Ishikawa (cell line): ENCODE measurements at regions not wholly inside any gene's neighbourhood (a gene's known extent, or its start where the extent isn't known, plus 50 kb on each side); places are given as distances from the start of the nearest gene placed in this dataset.

Source experiments
- CEBPB ChIP-seq: IDR thresholded peaks from 2 replicates; pipeline ENCODE4 v1.6.1; 2012
- CREB1 ChIP-seq: IDR thresholded peaks from 2 replicates; pipeline ENCODE4 v1.6.1; 2012; ENCODE audit warnings: low read depth
- EGR1 ChIP-seq: IDR thresholded peaks from 2 replicates; pipeline ENCODE4 v1.6.1; 2012
- EP300 ChIP-seq: IDR thresholded peaks from 2 replicates; pipeline ENCODE4 v1.6.1; 2012; ENCODE audit warnings: borderline replicate concordance
- FOXM1 ChIP-seq: IDR thresholded peaks from 2 replicates; pipeline ENCODE4 v1.6.1; 2012; ENCODE audit warnings: low read depth, borderline replicate concordance
- NFIC ChIP-seq: IDR thresholded peaks from 2 replicates; pipeline ENCODE4 v1.6.1; 2012
- RAD21 ChIP-seq: IDR thresholded peaks from 2 replicates; pipeline ENCODE4 v1.6.1; 2012; ENCODE audit warnings: low read depth
- TAF1 ChIP-seq: IDR thresholded peaks from 2 replicates; pipeline ENCODE4 v1.6.1; 2012; ENCODE audit warnings: low read depth, mild to moderate bottlenecking
- TCF12 ChIP-seq: IDR thresholded peaks from 2 replicates; pipeline ENCODE4 v1.6.1; 2012; ENCODE audit warnings: low read depth
- TEAD4 ChIP-seq: IDR thresholded peaks from 2 replicates; pipeline ENCODE4 v1.6.1; 2012
- YY1 ChIP-seq: IDR thresholded peaks from 2 replicates; pipeline ENCODE4 v1.6.1; 2012; ENCODE audit warnings: low read depth
- ZBTB7A ChIP-seq: IDR thresholded peaks from 2 replicates; pipeline ENCODE4 v1.6.1; 2012; ENCODE audit warnings: low read depth
- TF ChIP-seq, protein P1 (sequence below): IDR thresholded peaks from 2 replicates; pipeline ENCODE4 v1.6.1; 2012
- TF ChIP-seq, protein P2 (sequence below): IDR thresholded peaks from 2 replicates; pipeline ENCODE4 v1.6.1; 2012; ENCODE audit warnings: low read depth, mild to moderate bottlenecking
- TF ChIP-seq, protein P3 (sequence below): IDR thresholded peaks from 2 replicates; pipeline ENCODE4 v1.6.1; 2012

DNA sequence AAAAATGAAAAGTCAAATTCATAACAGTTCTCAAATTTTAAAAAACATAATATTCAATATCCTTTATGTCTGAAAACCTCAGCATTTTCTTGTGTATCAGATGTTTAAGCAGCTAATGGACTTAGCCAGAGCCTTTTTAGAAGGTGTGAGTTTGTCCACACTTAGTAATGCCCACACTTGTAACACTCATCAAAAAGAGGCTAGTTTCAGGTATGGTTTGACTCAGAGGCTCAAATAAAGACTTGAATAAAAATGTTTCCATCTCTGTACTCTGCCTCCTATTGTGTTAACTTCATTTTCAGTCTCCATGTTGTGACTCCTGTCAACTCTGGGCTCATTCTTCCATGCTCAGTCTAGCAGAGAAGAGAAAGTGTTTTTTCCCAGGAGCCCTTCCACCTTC is 311.6 kb downstream of the IRS1 start:
- TF ChIP-seq FOXM1 (no peak), TCF12 (no peak), CREB1 (no peak), ZBTB7A (no peak), RAD21 (no peak), NFIC (no peak), TEAD4 (no peak), TAF1 (no peak), CEBPB (no peak), EP300 (no peak), EGR1 (no peak), YY1 (no peak)
- TF ChIP-seq, protein P1, sequence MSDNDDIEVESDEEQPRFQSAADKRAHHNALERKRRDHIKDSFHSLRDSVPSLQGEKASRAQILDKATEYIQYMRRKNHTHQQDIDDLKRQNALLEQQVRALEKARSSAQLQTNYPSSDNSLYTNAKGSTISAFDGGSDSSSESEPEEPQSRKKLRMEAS, result no peak
- TF ChIP-seq, protein P2, sequence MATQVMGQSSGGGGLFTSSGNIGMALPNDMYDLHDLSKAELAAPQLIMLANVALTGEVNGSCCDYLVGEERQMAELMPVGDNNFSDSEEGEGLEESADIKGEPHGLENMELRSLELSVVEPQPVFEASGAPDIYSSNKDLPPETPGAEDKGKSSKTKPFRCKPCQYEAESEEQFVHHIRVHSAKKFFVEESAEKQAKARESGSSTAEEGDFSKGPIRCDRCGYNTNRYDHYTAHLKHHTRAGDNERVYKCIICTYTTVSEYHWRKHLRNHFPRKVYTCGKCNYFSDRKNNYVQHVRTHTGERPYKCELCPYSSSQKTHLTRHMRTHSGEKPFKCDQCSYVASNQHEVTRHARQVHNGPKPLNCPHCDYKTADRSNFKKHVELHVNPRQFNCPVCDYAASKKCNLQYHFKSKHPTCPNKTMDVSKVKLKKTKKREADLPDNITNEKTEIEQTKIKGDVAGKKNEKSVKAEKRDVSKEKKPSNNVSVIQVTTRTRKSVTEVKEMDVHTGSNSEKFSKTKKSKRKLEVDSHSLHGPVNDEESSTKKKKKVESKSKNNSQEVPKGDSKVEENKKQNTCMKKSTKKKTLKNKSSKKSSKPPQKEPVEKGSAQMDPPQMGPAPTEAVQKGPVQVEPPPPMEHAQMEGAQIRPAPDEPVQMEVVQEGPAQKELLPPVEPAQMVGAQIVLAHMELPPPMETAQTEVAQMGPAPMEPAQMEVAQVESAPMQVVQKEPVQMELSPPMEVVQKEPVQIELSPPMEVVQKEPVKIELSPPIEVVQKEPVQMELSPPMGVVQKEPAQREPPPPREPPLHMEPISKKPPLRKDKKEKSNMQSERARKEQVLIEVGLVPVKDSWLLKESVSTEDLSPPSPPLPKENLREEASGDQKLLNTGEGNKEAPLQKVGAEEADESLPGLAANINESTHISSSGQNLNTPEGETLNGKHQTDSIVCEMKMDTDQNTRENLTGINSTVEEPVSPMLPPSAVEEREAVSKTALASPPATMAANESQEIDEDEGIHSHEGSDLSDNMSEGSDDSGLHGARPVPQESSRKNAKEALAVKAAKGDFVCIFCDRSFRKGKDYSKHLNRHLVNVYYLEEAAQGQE, result no peak
- TF ChIP-seq, protein P3, sequence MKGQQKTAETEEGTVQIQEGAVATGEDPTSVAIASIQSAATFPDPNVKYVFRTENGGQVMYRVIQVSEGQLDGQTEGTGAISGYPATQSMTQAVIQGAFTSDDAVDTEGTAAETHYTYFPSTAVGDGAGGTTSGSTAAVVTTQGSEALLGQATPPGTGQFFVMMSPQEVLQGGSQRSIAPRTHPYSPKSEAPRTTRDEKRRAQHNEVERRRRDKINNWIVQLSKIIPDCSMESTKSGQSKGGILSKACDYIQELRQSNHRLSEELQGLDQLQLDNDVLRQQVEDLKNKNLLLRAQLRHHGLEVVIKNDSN, result no peak

DNA sequence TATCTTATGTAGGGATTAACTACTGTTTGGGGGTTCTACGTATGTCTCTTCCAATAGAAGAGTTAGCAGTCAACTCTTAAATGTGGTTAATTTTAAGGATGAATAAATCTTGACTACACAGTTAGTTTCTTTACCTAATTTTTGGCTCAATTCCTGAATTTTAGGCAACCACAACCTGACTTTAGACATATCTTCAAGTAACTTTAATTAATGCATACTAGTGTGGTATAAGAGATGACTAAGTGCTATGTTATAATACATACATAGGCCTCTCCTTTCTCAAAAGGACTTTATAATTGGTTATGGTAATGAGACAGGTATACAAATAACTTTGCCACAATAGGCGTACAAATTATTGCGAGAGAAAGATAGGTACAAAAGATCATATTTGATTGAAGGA is 312.0 kb downstream of the IRS1 start:
- TF ChIP-seq EGR1 (no peak), EP300 (no peak), RAD21 (no peak), FOXM1 (no peak), YY1 (no peak), TCF12 (no peak), CEBPB (no peak), TAF1 (no peak), TEAD4 (no peak), ZBTB7A (no peak), NFIC (no peak), CREB1 (no peak)
- TF ChIP-seq, protein P1, result no peak
- TF ChIP-seq, protein P3, result no peak
- TF ChIP-seq, protein P2, result no peak

DNA sequence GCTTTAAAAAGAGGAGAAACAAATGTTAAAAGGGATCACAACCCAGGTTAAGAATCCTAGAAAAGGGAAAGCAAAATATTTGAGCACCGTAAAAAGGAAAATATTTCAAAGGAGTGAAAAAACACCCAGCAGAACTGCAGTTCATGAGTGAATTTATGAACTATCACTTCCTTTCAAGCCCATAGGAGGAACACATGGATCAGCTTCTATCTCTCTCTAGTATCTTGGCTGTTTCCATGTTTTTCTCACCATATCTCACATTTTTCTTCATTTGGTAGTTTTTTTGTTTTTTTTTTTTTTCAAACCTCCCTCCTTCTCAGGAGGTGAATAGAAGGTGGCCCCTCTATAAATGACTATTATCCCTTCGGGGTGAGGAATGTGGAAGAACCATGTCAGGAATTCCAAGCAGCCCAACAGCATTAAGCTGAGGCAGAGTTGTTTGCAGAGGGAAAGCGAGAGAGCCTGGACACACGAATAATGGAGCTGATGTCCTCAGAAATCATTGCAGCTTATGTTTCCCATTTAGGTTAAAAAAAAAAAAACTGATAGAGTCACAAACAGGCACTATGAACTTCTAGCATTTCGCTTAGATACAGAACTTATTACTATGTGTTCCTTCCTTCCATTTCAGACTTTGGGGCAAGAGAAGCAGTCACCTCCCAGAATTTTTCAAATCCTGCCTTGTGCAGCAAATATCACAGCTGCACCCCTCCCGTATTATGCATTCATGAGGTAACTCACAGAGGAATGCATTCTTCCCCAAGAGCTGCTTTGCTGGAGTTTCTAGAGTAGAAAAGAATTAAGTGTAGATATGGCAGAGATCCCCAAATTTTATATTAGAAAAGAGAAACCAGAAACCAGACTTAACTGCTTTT is 315.6 kb downstream of the IRS1 start:
- TF ChIP-seq, protein P2, result no peak
- TF ChIP-seq YY1, result no peak
- TF ChIP-seq, protein P3, result no peak
- TF ChIP-seq TAF1, result no peak
- peak; percentile 89 for TF ChIP-seq TEAD4
- TF ChIP-seq FOXM1, result no peak

DNA sequence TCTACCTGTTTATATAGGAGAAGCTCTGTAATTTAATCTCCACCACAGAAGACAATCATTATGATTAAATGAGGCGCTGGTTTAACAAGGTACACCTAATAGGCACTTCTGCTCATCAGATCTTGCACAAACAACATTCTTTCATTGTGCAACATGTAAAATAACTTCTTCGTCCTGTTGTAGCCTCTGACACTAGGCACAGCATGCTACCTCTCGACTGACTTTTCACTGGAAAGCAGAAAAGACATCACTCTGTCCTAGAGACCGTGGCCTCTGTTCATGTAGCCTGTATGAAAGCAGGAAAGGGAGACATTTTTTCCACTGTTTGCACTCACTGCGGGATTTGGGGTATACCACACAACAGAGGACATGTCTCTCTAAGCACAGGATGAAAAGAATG is 316.5 kb downstream of the IRS1 start:
- no peak for TF ChIP-seq RAD21
- 0 out of 2 replicates have a peak, but pooled peaks have one; percentile 30 for TF ChIP-seq CEBPB
- TF ChIP-seq, protein P2, result no peak
- no peak for TF ChIP-seq TAF1
